Myocyte (in vitro differentiated cells): ENCODE measurements at regions not wholly inside any gene's neighbourhood (a gene's known extent, or its start where the extent isn't known, plus 50 kb on each side); places are given as distances from the start of the nearest gene placed in this dataset.

Experiments used
- DNase-seq: peaks from one replicate; pipeline ENCODE4 v3.0.0-alpha.2; 2012; ENCODE audit warnings: low read depth

DNA sequence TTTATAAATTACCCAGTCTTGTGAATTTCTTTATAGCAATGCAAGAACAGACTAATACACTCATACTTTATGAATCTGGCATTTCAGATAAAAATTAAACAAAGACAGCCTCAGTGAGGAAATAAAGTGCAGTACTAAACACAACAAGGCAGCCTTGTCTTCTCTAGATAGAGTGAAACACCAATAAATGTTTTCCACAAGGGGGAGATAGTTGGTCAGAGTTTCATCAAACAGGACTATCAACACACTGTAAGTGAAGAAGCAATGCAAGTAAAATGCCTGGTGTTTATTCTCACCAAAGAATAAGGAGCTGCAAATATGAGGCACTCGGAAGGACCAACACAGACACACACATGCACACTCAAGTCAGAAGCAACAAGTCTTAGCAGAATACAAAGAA is 62.8 kb downstream of the FAM9B start:
- DNase-seq, result peak; percentile 28

GRCh38 chrX:8969378-8969777 is 64.5 kb downstream of the FAM9B start:
- no peak for DNase-seq

GRCh38 chrX:8967461-8967860 is 66.5 kb downstream of the FAM9B start:
- DNase-seq, result no peak

DNA sequence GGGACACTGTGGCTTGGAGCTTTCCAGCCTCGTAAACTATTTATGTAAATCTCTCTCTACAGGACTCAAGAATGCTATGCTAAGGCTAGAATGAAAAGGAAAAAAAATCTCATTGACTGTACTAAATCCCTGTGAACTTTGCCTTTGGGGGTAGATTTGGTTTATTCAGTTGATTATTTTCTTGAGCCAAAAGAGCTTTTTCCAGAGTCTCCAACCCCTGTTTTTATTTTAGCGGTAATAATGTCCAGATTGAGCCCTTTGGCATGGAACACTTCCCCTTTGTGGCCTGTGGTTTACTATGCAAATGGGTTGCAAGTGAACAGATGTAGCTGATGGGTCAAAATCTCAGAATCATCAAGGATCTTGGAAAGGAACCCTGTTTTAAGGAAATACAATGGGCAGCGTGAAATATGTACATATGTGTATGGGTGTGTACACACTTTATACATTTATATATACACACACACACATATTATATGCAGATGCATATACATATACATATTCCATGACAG is 72.9 kb downstream of the FAM9B start:
- peak; percentile 47 for DNase-seq

DNA sequence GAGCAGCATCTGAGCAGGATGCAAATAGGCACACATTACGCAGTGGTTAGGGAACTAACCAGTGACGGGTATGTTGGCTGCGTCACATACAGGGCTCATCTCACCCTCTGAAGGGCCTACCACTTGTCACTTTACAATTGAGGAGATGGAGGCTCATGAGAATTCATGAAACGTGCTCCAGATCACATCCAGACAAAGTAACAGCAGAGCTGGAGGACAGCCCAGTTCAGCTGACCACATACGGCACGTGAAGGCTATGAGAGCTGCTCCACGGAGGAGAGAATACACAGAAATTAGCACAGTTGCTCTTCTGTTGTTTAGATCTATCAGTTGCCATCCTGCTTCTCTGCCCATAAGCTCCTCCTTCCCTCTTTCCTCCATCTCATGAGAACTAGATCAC is 78.4 kb downstream of the FAM9B start:
- peak; percentile 5 for DNase-seq

- no peak for DNase-seq
These were observed 87.4 kb downstream of the FAM9B start for GRCh38 chrX:8946563-8946962.

DNA sequence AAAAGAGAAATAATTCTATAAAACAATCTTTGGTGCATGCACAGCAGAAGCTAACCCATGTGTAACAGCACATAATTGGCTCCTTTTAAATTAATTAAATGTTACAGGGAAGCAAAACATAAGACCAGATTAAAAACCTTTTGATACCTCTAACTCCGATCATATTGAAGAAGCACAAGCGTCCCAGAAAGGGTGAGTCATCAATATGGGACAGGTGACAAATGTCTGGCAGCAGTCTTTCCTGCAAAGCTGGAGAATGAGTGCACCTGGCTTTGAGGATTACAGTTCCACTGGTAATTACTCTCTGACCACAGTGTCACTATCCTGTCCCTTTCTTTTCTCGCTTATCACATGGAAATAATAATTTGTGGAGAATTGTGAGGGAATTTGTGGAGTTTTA is 94.6 kb downstream of the FAM9B start:
- peak; percentile 51 for DNase-seq

DNA sequence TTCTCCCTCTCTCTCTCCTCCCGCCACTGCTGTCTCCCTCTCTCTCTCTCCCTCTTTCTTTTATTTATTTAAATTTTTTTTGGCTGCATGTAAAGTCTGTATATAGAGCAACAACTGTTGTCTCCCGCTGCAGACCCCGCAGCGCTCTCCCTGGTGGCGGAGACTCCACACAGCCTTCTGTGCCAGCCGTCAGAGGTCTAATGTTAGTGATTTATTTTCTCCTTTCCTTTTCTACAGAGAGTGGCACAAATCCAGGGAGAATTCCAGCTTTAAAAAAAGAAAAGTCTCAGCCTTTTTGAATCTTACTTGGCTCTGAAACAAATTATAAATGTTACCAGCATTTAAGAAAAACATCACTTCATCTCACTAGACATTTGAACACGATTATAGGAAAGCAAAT is 106.2 kb downstream of the FAM9B start:
- no peak for DNase-seq

- DNase-seq, result no peak
These were observed 106.8 kb downstream of the FAM9B start for GRCh38 chrX:8927066-8927635.

DNA sequence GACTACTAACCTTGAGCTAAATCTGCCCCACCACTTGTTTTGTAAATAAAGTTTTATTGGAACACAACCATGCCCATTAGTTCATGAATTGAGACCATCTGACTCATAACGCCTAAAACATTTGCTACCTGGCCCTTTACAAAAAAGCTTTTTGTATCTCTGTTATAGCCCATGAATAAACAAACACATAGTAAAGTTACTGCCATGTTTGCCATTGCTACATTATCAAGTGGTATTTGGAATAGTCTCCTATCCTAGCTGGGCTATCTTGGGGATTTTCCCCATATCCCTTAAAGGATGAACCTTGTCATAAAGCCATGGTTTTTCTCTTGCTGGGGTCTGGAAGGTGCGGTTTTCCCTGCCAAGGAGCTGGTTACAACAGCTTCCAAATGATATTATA is 112.3 kb downstream of the FAM9B start:
- no peak for DNase-seq

- no peak for DNase-seq
These were observed 114.1 kb downstream of the FAM9B start for GRCh38 chrX:8919801-8920200.

DNA sequence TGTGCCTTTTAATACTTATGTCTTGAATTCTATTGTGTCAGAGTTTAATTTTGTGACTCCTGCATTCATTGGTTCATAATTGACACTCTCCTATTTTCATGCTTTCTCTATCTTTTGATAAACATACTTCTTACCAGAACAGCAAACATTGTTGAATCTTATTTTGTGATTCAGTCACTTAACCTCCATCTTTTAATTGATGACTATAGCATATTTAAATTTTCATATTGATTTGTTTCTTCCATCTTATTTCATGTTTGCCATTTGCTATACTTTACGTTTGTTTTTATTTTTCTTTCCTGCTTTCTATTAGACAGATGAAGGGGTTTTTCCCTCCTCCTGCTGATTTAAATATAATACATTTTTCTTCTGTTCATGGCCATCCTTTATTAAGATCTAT is 115.5 kb upstream of the FAM9A start:
- DNase-seq, result no peak

- peak; percentile 12 for DNase-seq
These were observed 113.5 kb upstream of the FAM9A start for GRCh38 chrX:8914681-8915080.

DNA sequence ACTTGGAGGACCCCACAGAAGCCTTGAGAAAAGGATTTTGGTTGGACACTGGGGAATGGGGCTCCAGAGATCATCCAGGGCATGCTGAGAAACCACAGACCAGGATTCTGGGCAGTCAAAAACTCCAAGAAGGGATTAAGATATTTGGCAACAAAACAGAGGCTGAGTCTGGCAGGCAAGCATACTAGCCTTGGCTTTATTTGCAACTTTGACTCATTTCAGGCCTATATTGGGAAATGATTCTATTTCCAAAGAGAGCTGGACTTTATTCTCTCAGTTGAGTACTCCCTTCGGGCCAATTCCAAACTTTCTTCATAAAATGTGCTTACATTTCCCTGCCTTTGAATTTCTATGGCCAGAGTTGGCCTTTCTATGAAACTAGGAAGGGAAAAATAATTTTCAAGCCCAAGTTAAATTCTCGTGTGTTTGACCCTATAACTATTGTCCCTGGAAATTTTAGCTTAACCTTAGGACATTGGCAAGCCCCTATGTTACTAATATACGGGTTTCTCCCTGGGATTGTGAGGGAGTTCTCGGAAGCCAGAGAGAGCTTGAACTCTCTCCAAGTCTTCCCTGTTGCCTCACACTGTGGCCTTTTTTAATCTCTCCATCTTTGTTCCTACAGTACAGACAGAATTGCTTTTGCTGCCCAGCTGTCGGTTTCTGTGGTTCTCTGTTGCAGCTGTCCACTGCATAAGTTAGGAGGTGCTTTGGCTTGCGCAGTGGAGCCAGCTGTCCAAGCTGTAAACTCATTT is 112.6 kb upstream of the FAM9A start:
- peak; percentile 89 for DNase-seq

DNA sequence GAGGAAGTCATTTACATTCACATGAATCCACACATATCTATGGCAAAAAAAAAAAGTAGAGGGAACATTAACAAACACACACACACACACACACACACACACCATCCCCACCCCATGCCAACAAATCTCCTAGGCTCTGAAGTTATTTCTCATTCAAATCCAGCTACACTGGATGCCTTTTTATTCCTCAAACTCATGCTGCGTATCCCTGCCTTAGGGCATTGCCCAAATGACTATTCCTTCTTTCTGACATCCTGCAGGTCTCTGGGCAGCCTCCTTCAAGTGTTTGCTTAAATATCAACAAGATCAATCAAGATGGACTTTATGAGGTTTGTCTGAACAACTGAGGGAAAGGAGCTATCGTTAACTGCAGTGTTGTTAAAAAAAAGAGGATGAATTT is 106.5 kb upstream of the FAM9A start:
- no peak for DNase-seq

GRCh38 chrX:8906299-8906938 is 105.2 kb upstream of the FAM9A start:
- no peak for DNase-seq

DNA sequence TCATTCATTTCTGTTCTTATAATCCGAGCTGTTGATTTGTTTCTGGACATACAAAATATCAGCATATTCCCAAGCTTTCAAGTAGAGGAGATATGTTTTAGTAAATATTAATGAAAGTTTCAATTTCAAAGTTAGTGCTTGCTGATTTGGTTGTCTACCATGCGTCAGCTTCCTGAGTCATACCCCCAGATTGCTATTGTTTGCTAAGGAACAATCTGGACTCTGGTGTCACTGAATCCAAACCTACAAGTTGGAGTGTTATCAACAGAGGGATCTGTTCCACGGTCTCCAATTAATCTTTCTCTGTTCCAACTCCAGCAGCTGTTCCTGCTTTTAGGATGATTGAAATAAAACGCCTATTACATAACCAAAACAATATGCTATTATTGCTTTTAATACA is 96.1 kb upstream of the FAM9A start:
- DNase-seq, result peak; percentile 32

- no peak for DNase-seq
These were observed 89.6 kb upstream of the FAM9A start for GRCh38 chrX:8890794-8891193.

DNA sequence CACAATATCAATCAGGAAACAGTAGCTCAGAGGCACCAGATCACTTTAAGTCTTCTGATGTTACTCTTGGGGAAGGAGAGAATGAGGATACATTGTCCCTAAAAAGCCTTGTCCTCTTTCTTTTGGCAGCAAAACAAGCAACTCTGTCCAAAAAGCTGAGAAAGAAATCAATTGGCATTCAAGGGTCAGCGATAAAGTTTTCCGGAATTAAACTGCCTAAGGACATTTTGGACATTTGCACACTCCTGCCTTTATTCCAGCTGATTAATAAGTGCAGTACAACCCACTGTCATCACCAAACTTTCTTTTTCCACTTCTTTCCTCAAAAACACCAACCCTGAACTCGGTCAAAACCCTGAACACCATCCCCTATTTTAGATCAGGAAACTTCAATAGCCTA is 85.8 kb upstream of the FAM9A start:
- DNase-seq, result no peak

DNA sequence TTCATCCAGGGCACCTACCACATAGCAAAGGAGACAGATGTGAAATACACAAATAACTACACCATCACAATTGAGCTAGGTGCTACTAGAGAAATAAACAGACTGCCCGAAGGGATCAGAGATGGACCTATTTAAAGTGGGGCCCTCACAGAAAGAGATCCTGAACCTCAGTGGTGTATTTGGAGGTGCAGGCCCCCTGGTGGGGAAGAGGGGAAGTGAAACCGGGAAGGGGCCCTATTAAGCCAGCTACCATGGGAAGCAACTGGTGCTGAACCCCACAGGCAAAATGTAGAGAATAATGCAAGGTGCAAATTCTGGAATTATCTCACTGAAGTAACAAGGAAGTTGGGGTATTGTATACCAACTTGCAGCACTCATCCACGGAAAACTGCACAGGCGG is 78.6 kb upstream of the FAM9A start:
- DNase-seq, result peak; percentile 9

GRCh38 chrX:8873956-8874355 is 72.8 kb upstream of the FAM9A start:
- no peak for DNase-seq

GRCh38 chrX:8873102-8873501 is 71.9 kb upstream of the FAM9A start:
- DNase-seq, result no peak

DNA sequence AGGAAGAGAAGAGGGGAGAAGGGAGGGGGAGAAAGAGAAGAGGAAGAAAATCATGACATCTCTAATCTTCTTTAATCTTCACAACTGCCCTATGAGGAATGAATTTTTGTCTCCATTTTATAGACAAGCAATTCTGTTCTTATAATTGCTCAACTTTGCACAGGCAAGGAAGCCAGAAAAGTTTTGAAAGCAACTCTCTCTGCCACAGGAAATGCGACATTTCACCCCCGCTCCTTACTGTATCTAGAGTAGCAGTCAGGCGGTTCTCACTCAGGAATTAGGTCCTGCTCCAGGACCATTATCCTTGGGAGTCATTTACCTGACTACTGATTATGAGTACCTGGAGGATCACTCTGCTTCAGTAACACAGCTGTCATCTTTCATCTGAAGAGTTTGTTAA is 69.2 kb upstream of the FAM9A start:
- no peak for DNase-seq
